NOMO-1 (cell line): ENCODE measurements at regions not wholly inside any gene's neighbourhood (a gene's known extent, or its start where the extent isn't known, plus 50 kb on each side); places are given as distances from the start of the nearest gene placed in this dataset.
A peak's percentile ranks its signal among the peaks of the same experiment; 100 is the strongest.
"Not testable (repeated sequence)": the region's sequence is repeated elsewhere in the genome, so short reads cannot be mapped to it uniquely, and the experiment has no call there.

Source experiments
- DNase-seq, 2 experiments: peaks; one replicate each; lab custom pipeline; 2025; ENCODE audit not compliant: unreplicated experiment in 2 of 2; lab: John Stamatoyannopoulos, UW

DNA sequence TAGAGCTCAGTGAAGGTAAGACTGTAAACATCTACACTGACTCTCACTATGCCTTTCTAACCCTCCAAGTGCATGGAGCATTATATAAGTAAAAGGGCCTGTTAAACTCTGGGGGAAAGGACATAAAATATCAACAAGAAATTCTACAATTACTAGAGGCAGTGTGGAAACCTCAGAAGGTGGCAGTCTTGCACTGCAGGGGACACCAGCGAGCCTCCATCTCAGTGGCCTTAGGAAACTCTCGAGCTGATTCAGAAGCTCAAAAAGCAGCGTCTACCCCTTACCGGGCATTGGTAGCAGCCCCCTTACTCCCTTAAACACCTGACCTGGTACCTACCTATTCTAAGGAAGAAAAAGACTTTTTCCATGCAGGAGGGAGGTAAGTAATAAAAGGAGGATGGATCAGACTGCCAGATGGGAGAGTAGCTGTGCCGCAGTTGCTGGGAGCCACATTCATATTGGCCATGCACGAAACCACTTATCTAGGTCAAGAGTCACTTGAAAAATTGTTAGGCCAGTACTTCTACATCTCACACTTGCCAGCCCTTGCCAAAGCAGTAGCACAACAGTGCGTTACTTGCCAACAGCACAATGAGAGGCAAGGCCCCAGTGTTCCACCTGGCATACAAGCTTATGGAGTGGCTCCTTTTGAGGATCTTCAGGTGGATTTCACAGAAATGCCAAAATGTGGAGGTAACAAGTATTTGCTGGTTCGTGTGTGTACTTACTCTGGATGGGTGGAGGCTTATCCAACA is 258.8 kb upstream of the PRKX start:
- DNase-seq: not testable (repeated sequence)

DNA sequence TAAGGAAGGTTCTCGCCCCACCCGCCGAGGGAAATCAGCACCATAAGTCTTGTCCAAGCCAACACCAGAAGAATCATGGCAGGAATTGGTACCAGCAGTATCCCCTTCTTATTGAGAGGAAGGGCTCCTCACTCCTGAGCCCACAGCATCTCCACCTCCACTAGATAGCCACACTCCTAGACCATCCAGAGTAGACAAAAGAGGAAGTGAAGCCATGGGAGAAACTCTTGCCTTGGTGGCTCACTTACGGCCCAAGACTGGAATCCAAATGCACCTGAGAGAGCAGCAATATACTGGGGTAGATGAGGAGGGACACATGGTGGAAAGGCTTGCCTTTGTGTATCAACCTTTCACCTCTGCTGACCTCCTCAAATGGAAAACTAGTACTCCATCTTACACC is 255.3 kb upstream of the PRKX start:
- no peak for DNase-seq

DNA sequence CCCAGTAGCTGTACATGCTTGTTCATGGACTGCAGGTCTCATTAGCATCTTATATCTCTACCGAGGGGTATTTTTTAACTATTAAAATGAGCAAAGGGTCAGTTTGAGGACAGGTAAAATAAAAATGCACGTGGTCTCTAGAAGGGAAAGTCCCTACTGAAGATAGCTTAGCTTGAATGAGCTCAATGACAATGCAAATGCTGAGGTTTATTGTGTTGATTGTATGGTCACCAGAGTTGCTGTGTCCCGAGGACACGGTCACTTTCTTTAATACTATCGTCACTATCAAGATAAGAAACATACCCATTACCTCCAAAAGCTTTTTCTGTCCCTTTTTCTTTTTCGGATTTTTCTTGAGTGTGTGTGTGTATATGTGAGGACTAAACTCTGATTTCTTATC is 250.5 kb upstream of the PRKX start:
- no peak for DNase-seq

DNA sequence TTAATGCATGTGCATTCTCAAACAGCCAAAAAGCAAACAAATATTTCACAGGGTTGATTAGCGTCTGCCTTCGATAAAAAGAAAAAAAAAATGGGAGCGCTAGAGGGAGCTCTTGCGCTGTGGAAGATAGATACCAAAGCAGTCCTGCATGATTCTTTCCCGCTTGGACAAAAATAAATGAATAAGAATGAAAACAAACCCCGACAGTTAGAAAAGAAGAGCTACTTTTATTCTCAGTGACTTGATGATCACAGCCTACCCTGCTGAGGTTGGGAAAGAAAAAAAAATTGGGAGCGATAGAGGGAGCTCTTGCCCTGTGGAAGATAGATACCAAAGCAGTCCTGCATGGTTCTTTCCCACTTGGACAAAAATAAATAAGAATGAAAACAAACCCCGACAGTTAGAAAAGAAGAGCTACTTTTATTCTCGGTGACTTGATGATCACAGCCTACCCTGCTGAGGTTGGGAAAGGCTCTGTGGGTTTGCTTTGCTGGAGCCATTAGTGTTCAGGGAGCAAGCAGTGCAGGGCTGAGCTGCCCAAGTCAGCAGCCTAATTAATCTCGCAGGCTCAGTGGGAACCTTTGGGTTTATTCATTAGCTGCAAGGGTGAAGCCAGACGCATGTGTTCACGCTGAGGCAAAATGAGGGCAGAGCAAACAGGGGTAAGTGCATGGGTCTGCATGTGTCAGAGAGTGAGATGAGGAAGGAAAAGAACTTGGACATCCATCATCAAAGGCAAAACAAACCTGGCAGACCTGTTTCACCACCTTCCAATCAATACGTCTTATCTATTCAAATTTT is 249.3 kb upstream of the PRKX start:
- DNase-seq: peak in 1 of 2 experiments; percentile 20

DNA sequence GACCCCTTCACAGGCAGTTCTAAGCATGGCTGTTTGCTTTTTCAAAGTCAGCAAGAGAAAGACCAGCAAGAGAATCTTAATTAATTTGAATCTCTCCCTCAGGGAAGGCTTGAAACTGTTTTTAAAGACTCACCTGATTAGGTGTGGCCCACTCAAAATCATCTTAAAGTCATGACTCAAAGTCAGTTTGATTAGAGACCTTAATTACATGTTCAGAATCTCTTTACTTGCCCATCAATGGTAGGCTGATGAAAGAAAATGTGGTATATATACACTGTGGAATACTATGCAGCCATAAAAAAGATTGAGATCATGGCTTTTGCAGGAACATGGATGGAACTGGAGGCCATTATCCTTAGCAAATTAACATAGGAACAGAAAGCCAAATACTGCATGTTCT is 247.5 kb upstream of the PRKX start:
- DNase-seq: no peak

DNA sequence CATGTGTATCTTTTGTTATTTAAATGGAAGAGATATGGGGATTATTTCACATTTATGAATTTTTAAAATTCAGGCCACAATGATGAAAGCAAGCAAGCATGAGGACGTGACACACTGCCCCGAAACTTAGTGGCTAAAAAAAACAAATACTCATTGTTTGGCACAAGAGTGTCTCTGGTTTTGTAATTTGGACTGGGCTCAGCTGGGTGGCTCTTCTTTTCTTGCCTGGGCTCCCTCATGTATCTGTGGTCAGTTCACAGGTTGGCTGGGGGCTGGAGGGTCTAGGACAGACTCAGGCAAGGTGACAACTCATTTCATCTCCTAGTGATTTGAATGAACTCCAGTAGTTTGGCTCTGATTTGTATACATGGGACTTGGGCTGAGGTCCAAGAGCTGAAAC is 238.4 kb upstream of the PRKX start:
- no peak for DNase-seq

DNA sequence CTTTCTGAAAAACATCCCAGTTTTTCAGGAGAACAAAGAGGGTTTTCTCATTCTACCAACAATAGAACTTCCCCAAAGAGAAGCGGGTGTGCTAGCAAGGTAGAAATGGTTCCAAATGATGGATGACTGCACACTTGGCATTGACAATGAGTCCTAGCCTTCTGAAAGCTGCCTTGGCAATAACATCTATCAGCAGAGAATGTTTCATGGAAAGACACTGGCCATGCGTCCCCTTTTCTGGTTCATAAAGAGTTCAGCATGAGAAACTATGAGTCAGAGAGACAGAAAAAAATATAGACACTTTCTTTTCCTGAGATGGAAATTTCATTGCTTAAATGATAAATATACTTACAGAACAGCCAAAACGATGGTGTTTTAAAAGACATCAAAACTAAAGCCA is 236.9 kb upstream of the PRKX start:
- DNase-seq: no peak

DNA sequence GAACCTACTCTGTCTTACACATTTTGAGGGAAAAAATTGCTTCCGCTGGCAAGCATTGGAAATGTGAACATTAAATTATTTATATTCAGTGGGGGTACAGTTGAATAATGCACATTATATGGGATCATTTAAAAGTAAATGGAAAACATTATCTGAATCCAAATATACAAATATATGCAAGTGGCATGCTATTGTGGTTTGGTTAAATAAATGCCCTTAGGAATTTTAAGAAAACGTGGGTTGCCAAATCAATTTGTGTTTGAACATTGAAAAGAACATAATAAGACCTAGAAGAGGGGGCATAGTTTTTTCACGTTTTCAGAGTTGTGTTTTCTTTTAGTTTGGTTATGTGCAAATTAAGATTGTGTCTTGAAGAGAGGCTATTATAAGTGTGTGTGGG is 230.5 kb upstream of the PRKX start:
- DNase-seq: no peak

DNA sequence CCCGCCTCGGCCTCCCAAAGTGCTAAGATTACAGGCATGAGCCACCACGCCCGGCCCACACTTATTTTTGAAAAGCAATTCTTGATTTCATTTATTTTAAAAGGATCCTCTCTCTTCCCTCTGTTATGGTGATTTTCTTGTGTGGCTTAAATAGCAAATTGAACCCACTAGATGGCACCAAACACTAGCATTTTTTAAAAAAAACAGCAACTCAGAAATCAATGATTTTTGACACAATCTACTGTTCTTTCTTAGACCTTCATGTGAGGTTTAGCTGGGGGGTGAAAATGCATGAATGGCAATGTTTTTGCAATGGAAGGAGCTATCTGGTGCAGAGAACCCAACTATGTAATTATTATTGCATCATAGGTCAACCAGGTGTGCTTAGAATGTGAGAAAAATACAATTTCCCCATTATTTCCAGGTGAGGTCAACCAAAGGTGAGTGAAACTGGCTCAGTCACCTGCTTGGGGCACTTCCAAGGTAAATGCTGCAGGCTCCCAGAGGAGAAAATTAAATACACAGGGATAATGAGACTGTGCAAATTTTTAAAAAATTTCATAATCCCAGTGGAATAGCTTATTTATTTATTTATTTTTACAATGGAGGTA is 226.7 kb upstream of the PRKX start:
- peak in 1 of 2 experiments; percentile 28 for DNase-seq

DNA sequence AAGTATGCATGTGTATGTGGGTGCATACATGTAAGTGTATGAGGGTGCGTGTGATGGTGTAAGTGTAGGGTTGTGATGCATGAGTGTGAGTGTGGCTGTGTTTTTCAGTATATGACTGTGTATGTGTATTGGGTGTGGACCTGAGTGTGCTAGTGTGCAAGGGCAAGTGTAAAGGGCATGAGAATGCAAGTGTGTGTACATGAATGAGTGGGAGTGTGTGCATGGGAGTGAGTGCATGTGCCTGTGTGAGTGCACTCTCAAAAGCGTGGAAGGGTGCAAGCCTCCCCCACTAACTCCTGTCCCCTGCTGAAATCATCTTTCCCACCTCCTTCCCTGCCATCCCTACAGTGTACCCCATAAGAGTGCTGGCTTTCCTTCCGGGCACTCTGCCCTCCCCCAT is 225.1 kb upstream of the PRKX start:
- no peak for DNase-seq

DNA sequence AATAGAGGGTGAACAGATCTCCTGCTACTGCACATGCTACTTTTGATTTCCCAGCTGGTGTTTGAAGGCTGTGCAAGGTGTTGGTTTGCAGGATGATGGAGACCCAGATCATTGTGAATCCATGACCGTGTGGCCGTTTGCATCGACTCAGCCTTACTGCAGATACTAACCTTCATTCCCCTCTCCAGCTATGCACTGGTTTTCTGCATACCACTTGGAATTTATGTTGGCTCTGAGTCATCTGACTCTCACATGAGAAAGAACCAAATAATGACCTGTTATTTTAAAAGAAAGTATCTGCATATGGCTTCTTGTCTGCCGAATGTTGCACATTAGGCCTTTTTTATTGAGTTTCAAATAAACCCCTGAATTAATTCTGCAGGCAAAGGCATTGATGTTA is 221.7 kb upstream of the PRKX start:
- not testable (repeated sequence) for DNase-seq

DNA sequence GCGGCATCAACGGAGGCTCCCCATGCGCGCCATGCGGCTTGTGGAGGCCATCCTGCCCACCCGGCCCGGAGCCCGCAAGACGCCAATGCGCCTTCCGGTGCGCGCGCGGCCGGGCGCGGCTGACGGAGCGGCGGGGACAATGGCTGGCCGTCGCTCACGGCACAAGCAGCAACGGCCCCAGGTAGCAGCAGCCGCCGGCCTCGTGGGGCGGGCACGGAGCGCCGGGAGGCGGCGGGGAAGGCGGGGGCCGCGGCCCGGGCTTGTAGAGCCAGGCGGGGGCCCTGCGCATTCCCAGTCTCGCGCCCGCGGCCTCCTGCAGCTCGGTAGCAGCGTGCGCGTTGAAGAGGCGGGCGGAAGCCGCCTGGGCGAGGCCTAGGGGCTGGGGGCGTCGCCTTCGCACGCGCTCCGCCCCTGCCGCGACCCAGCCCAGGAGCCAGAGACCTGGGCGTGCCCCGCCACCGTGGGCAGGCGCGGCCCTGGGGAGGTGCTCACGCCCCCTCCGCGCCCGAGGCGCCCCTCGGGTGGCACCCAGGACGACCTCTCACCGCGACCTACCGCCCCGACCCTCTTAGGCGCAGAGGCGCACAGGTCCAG is 207.1 kb upstream of the PRKX start:
- not testable (repeated sequence) for DNase-seq

DNA sequence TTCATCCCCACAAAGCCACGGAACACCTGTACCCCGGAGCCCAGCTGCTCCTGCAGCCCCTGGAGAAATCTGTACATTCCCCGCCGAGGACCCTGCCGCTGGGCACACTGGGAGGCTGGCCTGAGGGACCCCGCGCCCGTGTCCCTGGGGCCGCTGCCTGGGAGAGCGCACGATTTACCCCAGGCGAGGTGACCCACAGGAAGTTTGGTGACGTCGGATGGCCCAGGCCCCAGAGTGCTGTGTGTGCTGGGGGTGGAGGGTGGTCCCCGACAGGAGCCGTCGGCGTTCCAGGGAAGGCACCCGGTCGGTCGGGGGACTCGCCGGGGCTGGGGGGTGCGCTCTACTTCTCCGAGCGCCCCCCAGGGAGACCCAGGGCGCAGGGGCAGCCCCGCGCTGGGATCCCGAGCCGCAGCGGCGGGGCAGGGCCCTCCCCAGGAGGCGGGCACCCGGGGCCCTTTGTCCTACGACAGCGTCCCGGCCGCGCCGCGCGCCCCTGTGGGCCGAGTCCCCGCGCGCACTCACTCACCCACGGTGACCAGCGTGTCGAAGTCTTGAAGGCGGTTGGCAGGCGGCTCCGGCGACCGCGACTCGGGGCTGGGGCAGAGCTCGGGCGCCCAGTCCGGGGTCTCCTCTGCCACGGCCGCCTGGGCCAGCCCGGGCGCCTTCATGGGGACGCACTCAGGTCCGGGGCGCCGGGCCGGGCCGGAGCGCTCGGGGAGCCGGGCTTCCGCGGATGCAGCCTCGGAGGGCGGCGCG is 206.4 kb upstream of the PRKX start:
- DNase-seq: not testable (repeated sequence)

DNA sequence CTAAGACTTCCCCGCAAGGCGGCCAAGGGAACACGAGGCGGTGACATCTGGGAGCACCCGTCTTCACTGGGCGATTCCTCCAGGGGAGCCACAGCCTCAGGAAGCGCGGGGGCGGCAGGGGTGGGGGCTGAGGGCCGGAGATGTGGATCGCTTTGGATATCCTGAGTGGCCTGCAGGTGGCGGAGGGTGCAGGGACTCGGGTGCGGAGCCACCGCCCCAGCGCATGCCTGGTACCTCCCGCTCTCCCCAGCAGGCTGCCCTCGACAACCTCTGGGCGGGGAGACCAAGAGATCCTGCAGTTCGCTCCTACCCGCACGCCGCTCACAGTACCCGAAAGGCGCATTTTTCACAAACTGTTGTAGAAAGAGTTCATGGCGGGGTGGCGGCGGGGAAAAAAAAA is 201.4 kb upstream of the PRKX start:
- DNase-seq: not testable (repeated sequence)

DNA sequence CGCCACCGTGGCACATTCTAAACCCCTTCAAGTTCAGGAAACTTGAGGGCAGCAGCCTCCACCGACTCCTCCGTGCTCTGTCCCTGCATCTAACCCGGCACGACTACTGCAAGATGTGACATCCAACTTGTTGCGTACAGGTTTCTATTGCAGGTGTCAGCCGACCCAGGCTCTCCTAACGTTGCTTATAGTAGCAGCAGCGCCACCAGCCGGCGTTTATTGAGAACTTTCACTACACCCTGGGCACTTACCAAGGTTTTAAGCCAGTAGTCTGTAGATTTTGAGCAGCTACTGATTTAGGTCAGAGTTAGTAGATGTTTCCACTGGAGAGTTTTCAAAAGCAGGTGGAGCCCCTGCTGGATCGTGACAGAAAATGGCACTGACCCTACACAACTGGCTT is 200.6 kb upstream of the PRKX start:
- DNase-seq: not testable (repeated sequence)

DNA sequence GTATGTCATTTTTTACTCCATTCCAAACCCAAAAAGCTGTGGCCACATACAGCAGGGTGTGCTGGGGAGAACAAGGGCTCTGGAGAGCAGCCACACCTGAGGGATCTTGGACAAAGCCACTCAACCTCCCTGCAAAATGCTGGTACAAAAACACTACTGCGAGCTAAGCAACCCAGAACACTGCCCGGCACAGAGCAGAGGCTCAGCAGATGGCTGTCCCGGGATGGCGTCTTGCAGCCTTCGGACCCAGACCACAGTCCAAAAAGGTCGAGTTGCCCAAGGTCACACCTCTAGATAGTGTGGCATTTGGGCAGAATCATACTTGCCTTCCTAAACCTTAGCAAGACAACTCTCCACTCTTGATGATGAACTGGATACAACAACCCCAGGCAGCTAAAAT is 197.6 kb upstream of the PRKX start:
- not testable (repeated sequence) for DNase-seq

DNA sequence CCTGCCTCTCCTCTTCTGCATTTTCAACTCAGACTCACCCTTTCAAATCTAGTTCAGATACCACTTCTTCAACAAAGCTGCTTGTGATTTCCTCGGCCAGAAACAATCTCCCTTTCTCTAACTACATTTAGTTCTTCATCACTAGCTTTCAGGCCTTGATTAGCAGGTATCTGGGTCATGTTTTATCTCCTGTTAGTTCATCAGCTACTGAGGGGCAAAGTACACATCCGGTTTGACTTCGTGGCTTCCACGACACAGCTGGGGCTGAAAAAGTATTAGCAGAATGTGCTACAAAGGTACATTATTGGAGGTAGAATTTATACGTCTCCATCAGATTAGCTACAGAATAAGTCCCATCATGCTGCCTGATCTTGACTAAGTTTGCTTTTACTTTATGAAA is 197.2 kb upstream of the PRKX start:
- not testable (repeated sequence) for DNase-seq

DNA sequence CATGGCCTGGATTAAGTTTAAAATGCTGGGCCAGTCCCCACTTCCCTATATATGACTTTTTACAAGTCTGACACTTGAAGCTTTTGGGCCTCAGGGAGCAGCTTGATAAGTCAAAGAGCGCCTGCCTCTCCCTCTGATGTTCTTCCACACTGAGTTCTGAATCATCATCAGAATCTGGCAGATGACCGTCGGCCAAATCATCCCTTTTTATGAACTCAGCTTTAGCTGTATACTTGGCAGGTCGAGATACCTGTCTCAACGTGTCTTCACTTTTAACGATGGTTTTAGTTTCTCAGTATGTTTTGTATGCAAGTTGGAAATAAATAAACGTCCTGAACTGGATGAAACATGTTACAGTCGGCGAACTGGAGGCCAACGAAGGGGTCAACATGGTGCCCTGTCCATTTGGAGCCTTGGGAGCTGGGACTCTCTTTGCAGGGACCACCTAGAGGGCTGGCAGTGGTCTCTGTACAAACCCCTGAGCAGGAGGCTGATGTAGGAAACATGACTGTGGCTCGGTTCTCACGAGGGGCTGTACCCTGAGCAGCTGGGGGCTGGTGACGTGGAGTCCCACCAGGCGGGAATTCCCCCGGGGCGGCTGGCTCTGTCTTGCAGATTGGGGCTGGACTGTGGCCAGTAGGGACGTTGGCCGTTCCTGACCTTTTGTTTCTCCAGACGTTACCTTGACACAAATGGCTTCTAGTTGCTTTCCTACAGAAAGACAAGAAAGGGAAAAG is 192.2 kb upstream of the PRKX start:
- not testable (repeated sequence) for DNase-seq

DNA sequence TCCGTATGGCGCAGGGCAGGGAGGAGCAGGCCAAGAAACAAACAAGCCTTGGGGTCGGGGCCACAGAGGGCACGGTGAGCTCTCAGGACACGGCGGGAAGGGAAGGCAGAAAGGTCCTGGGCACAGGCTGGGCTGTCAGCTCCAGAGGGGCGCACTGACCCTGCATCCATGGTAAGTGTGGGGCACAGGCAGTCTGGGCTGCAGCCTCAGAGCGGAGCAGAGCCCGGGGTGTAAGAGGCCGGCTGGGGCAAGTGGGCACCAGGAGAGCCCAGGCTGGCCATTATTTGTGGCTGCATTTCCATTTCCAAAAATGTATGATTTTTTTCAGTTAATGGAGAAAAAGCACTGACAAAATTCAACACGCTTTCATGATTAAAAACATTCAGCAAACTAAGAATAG is 188.8 kb upstream of the PRKX start:
- DNase-seq: not testable (repeated sequence)

DNA sequence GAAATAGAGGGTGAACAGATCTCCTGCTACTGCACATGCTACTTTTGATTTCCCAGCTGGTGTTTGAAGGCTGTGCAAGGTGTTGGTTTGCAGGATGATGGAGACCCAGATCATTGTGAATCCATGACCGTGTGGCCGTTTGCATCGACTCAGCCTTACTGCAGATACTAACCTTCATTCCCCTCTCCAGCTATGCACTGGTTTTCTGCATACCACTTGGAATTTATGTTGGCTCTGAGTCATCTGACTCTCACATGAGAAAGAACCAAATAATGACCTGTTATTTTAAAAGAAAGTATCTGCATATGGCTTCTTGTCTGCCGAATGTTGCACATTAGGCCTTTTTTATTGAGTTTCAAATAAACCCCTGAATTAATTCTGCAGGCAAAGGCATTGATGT is 183.3 kb upstream of the PRKX start:
- not testable (repeated sequence) for DNase-seq
